Activated CD8-positive, alpha-beta T cell treated with anti-CD3 and anti-CD28 coated beads for 36 hours (primary cell): ENCODE measurements at regions not wholly inside any gene's neighbourhood (a gene's known extent, or its start where the extent isn't known, plus 50 kb on each side); places are given as distances from the start of the nearest gene placed in this dataset.

Source experiments
- ATAC-seq: fragments of 200-7000 bp; cut with Tn5 transposase; one replicate; pipeline ENCODE4 v1.10.0; 2021; ENCODE audit warnings: mild to moderate bottlenecking, moderate library complexity
- CTCF ChIA-PET: fragments of 350-600 bp; sonication (Branson Sonifier 250); formaldehyde crosslinking; loops from one replicate; lab custom pipeline; 2021; ENCODE audit warnings: antibody characterized with exemption; lab: Charles Lee
- POLR2A ChIA-PET: fragments of 350-600 bp; sonication (Branson Sonifier 250); formaldehyde crosslinking; loops from one replicate; lab custom pipeline; 2021; ENCODE audit warnings: antibody characterized with exemption; lab: Charles Lee
- DNase-seq: peaks from one replicate; pipeline ENCODE4 v3.0.0-alpha.2; 2020
- H3K27ac Mint-ChIP-seq: one replicate; pipeline ENCODE4 v1.8.0; 2021; ENCODE audit warnings: mild to moderate bottlenecking, mixed read lengths
- H3K27me3 Mint-ChIP-seq: one replicate; pipeline ENCODE4 v1.8.0; 2021; ENCODE audit warnings: mixed read lengths
- H3K36me3 Mint-ChIP-seq: one replicate; pipeline ENCODE4 v1.8.0; 2021; ENCODE audit warnings: low read depth, mixed read lengths
- H3K4me1 Mint-ChIP-seq: one replicate; pipeline ENCODE4 v1.8.0; 2021; ENCODE audit warnings: low read depth, mixed read lengths
- H3K4me3 Mint-ChIP-seq: one replicate; pipeline ENCODE4 v1.8.0; 2021; ENCODE audit warnings: mild to moderate bottlenecking, moderate library complexity, mixed read lengths
- H3K9me3 Mint-ChIP-seq: one replicate; pipeline ENCODE4 v1.8.0; 2021; ENCODE audit warnings: mixed read lengths
- intact Hi-C: fragments of 100-400 bp; cut with micrococcal nuclease; formaldehyde crosslinking; loops from one replicate; pipeline ENCODE4 v1.10.0; 2022
- TF ChIP-seq, protein P1 (sequence below): fragments of 200-600 bp; IDR thresholded peaks from one replicate; pipeline ENCODE4 v1.8.0; 2022; ENCODE audit warnings: antibody characterized with exemption, mild to moderate bottlenecking

DNA sequence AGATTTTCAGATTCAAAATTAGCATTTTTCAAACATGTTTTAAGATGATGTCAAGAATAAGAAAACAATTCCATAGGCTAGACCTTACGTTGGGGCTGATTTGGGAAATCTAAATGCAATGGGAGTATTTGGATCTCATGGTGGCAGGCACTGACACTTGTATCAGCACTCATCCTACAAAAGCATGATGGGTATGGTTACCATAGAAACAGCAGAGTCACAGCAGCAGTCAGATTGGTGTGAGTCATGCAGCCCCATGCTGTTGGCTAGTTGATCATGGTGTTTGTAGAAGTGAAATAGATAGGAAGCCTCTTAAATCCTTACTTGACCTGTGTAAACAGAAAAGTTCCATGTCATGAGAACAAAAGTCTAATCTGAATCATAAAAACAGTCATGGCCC, 1637.3 kb upstream of the PABPC4L start:
- ChIA-PET POLR2A (no interaction called here), CTCF (no interaction called here)
- no peak for DNase-seq
- no peaks in the 10 kb centered on the region for H3K4me1 Mint-ChIP-seq
- peaks cover 3% of the 10 kb centered on the region for H3K9me3 Mint-ChIP-seq
- TF ChIP-seq, protein P1, sequence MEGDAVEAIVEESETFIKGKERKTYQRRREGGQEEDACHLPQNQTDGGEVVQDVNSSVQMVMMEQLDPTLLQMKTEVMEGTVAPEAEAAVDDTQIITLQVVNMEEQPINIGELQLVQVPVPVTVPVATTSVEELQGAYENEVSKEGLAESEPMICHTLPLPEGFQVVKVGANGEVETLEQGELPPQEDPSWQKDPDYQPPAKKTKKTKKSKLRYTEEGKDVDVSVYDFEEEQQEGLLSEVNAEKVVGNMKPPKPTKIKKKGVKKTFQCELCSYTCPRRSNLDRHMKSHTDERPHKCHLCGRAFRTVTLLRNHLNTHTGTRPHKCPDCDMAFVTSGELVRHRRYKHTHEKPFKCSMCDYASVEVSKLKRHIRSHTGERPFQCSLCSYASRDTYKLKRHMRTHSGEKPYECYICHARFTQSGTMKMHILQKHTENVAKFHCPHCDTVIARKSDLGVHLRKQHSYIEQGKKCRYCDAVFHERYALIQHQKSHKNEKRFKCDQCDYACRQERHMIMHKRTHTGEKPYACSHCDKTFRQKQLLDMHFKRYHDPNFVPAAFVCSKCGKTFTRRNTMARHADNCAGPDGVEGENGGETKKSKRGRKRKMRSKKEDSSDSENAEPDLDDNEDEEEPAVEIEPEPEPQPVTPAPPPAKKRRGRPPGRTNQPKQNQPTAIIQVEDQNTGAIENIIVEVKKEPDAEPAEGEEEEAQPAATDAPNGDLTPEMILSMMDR: no peak
- ATAC-seq: no peak
- no peaks in the 10 kb centered on the region for H3K36me3 Mint-ChIP-seq
- intact Hi-C loops: no loop called here
- H3K27me3 Mint-ChIP-seq: no peaks in the 10 kb centered on the region
- no peak overlapping the region for H3K4me3 Mint-ChIP-seq
- no peak overlapping the region for H3K27ac Mint-ChIP-seq

DNA sequence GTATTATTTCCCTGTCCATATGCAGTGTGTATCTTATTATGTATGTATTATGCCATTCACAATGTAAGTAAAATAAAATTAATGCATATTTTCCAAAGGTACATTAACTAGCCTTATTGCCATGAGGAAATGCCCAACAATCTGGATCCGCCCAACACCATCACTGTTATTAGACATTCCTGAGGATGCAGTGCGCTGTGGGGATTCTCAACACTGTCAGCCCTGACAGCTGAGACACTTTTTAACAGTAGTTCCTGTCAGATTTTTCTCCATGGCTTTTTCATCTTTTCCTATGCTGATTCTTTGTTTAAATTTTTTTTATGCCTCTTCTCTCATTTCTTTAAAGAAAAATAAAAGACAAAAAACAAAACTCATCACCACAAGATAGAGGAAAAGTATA, 1632.9 kb upstream of the PABPC4L start:
- ATAC-seq: no peak
- Mint-ChIP-seq H3K4me3 (no peak overlapping the region), H3K27ac (no peak overlapping the region), H3K27me3 (no peaks in the 10 kb centered on the region), H3K9me3 (no peaks in the 10 kb centered on the region), H3K4me1 (no peaks in the 10 kb centered on the region), H3K36me3 (no peaks in the 10 kb centered on the region)
- no peak for DNase-seq
- CTCF ChIA-PET: no interaction called here
- intact Hi-C loops: no loop called here
- TF ChIP-seq, protein P1: no peak
- POLR2A ChIA-PET: no interaction called here

DNA sequence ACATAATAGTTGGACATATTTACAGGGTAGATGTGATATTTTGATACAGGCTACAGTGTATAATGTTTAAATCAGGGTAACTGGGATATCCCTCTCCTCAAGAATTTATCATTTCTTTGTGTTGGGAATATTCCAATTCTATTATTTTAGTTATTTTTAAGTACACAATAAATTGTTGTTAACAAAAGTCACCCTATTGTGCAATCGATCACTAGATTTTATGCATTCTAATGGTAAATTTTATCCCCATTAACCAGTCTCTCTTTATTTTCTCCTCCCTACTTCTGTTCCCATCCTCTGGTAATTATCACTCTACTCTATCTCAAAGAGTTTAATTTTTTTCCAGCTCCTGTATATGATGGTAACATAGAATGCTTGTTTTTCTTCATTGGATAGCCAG, 1631.9 kb upstream of the PABPC4L start:
- TF ChIP-seq, protein P1: no peak
- ChIA-PET POLR2A (no interaction called here), CTCF (no interaction called here)
- no peak for DNase-seq
- Mint-ChIP-seq H3K27ac (no peak overlapping the region), H3K9me3 (no peaks in the 10 kb centered on the region), H3K27me3 (no peaks in the 10 kb centered on the region), H3K4me3 (no peak overlapping the region), H3K36me3 (no peaks in the 10 kb centered on the region), H3K4me1 (no peaks in the 10 kb centered on the region)
- no peak for ATAC-seq
- intact Hi-C loops: no loop called here

DNA sequence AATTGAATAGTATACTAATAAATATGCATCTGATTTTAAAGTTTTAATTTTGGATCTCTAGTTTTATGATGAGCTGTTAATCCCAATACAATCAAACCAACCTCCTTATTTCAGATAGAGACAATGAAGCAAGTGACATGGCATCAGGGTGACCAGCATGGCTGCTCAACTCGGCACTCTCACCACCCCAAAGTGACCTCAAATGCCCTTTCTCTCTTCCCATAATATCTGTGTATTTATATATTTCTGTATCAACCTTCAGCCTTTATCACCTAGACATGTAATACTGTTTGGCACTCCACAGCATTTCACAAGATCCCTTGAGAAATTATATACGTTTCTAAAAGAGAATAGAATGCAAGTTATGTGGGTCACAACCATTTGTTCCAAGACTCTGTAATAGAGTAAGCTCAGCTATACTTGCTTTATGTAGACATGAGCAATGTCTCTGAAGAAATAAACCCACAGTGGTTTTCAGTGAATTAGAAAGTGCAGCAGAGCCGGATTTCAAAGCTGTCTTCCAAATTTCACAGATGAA, 1623.2 kb upstream of the PABPC4L start:
- no peak for ATAC-seq
- POLR2A ChIA-PET: no interaction called here
- no peaks in the 10 kb centered on the region for H3K4me1 Mint-ChIP-seq
- intact Hi-C loops: no loop called here
- TF ChIP-seq, protein P1: no peak
- DNase-seq: no peak
- CTCF ChIA-PET: no interaction called here
- no peaks in the 10 kb centered on the region for H3K27me3 Mint-ChIP-seq
- H3K36me3 Mint-ChIP-seq: no peaks in the 10 kb centered on the region
- no peak overlapping the region for H3K4me3 Mint-ChIP-seq
- no peak overlapping the region for H3K27ac Mint-ChIP-seq
- H3K9me3 Mint-ChIP-seq: peaks cover 4% of the 10 kb centered on the region

DNA sequence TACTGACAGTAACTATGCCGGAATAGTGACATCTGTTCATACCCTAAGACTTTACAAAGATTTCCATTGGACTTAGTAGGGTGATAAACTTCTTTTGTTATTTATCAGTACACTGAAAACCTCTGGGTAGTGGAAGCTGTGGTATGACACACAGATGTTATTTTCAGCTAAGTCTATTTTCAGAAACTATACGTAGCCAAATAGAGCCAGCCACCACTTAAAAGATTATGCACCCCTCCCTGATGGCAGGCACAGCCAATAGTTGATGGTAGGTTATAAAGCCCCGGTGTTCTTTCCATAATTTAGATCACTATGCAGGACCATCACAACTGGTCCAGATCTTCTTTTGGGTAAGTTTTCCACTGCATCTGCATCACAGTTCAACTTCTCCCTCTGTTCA, 1603.2 kb upstream of the PABPC4L start:
- H3K4me3 Mint-ChIP-seq: no peak overlapping the region
- intact Hi-C loops: no loop called here
- no peak for DNase-seq
- ATAC-seq: no peak
- no peak overlapping the region for H3K27ac Mint-ChIP-seq
- no peaks in the 10 kb centered on the region for H3K27me3 Mint-ChIP-seq
- H3K4me1 Mint-ChIP-seq: no peaks in the 10 kb centered on the region
- ChIA-PET POLR2A (no interaction called here), CTCF (no interaction called here)
- TF ChIP-seq, protein P1: no peak
- peaks cover 2% of the 10 kb centered on the region for H3K9me3 Mint-ChIP-seq
- no peaks in the 10 kb centered on the region for H3K36me3 Mint-ChIP-seq
